ENCODE measurements at regions not wholly inside any gene's neighbourhood (a gene's known extent, or its start where the extent isn't known, plus 50 kb on each side); places are given as distances from the start of the nearest gene placed in this dataset.

GRCh38 chr10:44552726-44553125 is 167.8 kb upstream of the CXCL12 start:
- no peak overlapping the region for H3K4me3 ChIP-seq (replicated peaks in 1 of 2; ENCODE audit: low read depth in 2 of 2, low read length in 2 of 2)
- no peak for TF ChIP-seq CTCF (IDR thresholded peaks at IDR 0.05; ENCODE audit: low read depth, low read length)
- no peak for DNase-seq (ENCODE audit: low read depth in 2 of 2)

DNA sequence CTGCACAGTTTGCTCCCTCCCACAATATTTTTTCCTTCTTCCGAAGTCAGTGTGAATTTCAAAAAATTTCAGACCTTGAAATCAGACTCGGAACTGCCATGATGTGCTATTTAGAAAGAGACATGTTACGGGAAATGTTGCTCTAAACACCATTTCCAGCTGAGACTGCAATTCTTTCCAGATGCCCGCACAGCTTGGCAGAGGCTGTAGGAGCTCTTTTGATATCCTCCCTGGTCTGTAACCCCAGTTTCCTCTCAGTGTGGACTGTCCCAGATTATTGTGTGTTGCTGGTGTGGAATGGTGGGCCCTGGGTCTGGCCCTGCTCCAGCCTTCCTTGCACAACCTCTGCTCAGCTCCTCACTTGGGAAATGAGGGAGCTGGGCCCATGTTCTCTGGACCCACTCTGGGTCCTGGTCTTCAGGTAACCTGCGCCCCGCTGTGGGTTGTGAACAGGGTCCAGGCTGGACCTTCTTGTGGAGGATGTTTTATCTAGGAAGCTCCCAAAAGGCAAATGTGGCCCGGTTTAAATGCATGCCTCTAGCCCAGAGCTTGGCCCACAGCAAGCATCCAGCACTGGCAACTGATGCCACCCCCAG is 172.8 kb upstream of the CXCL12 start:
- TF ChIP-seq CTCF (IDR thresholded peaks at IDR 0.05; ENCODE audit: low read depth, low read length) = no peak
- no peak overlapping the region for H3K4me3 ChIP-seq (replicated peaks in 1 of 2; ENCODE audit: low read depth in 2 of 2, low read length in 2 of 2)
- DNase-seq (ENCODE audit: low read depth in 2 of 2) = peak in 1 of 2 donors; percentile 14

DNA sequence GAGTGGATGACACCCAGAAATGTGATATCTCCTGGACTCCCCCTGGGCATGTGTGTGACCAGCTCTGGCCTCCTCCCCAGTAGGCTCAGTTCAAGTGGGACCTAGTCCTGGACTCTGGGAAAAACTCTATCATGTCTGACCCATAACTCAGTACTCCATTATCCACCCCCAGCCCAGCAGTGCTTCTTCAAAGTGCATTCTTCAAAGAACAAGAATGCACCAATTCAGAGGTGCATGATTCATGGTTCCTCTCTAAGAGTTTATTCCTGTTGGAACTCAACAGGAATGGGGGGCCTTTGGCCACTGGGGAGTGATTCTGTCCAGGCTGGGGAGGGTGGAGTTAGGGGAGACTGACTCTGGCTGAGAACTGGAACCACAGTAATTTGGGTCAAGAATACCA is 173.6 kb upstream of the CXCL12 start:
- H3K4me3 ChIP-seq (replicated peaks in 1 of 2; ENCODE audit: low read depth in 2 of 2, low read length in 2 of 2) = no peak overlapping the region
- no peak for TF ChIP-seq CTCF (IDR thresholded peaks at IDR 0.05; ENCODE audit: low read depth, low read length)
- DNase-seq (ENCODE audit: low read depth in 2 of 2) = peak in 1 of 2 donors; percentile 26

DNA sequence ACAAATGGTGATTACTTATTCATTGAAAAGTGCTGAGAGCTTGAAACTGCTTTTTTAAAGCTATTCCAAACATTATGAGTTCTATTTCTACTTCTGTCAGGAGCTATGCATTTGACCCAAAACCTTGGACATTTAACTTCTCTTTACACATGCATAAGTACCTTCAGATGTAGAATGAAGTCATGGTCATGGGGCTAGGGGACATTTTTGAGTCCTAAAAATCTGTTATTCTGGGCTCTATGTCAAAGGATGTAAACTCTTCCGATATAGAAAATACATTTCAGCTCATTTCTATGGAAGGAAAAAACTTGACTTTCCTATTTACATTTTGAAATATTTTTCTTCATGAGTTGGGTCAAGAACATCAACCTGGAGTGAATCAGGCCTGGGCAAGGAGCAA is 179.5 kb upstream of the CXCL12 start:
- DNase-seq (ENCODE audit: low read depth in 2 of 2) = no peak
- no peak for TF ChIP-seq CTCF (IDR thresholded peaks at IDR 0.05; ENCODE audit: low read depth, low read length)

GRCh38 chr10:44564790-44565189 is 179.9 kb upstream of the CXCL12 start:
- DNase-seq (ENCODE audit: low read depth in 2 of 2) = no peak
- no peak overlapping the region for H3K4me3 ChIP-seq (replicated peaks in 1 of 2; ENCODE audit: low read depth in 2 of 2, low read length in 2 of 2)
- no peak for TF ChIP-seq CTCF (IDR thresholded peaks at IDR 0.05; ENCODE audit: low read depth, low read length)

More for the DNA sequence above, 179.5 kb upstream of the CXCL12 start:
- H3K4me3 ChIP-seq (replicated peaks in 1 of 2; ENCODE audit: low read depth in 2 of 2, low read length in 2 of 2) = no peak overlapping the region

DNA sequence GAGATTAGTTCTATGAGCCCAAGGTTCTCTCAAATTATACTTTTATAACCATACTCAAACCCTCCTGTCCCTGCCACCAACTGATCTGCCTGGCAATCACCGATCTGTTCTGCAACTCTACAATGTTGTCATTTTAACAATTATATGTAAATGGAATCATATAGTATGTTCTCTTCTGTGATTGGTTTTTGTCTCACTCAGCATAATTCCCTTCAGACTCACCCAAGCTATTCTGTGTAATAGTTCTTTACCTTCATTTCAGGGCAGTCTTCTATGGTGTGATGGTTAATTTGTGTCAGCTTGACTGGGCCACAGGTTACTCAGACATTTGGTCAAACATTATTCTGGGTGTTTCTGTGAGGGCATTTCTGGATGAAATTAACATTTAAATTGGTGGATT is 181.9 kb upstream of the CXCL12 start:
- no peak for TF ChIP-seq CTCF (IDR thresholded peaks at IDR 0.05; ENCODE audit: low read depth, low read length)
- H3K4me3 ChIP-seq (replicated peaks in 1 of 2; ENCODE audit: low read depth in 2 of 2, low read length in 2 of 2) = no peak overlapping the region
- DNase-seq (ENCODE audit: low read depth in 2 of 2) = no peak

GRCh38 chr10:44567471-44567870 is 182.6 kb upstream of the CXCL12 start:
- peak; percentile 60 to 63 for DNase-seq (ENCODE audit: low read depth in 2 of 2)
- TF ChIP-seq CTCF (IDR thresholded peaks at IDR 0.05; ENCODE audit: low read depth, low read length) = no peak
- no peak overlapping the region for H3K4me3 ChIP-seq (replicated peaks in 1 of 2; ENCODE audit: low read depth in 2 of 2, low read length in 2 of 2)
